IPS-15b (cell line): ENCODE measurements at regions not wholly inside any gene's neighbourhood (a gene's known extent, or its start where the extent isn't known, plus 50 kb on each side); places are given as distances from the start of the nearest gene placed in this dataset.

Experiments used
- H3K27me3 ChIP-seq: one replicate; pipeline ENCODE4 v1.6.1; 2013; ENCODE audit warnings: low read length; ENCODE audit not compliant: control insufficient read depth, insufficient read depth
- H3K36me3 ChIP-seq: one replicate; pipeline ENCODE4 v1.6.1; 2013; ENCODE audit warnings: low read length; ENCODE audit not compliant: control insufficient read depth, insufficient read depth
- H3K4me1 ChIP-seq: one replicate; pipeline ENCODE4 v1.6.1; 2013; ENCODE audit warnings: mild to moderate bottlenecking, low read length; ENCODE audit not compliant: control insufficient read depth, insufficient read depth
- H3K4me3 ChIP-seq: one replicate; pipeline ENCODE4 v1.5.1; 2013; ENCODE audit warnings: low read depth, low read length
- H3K9ac ChIP-seq: one replicate; pipeline ENCODE4 v1.6.1; 2013; ENCODE audit warnings: low read depth, mild to moderate bottlenecking, low read length
- H3K9me3 ChIP-seq: one replicate; pipeline ENCODE4 v1.6.1; 2013; ENCODE audit warnings: mild to moderate bottlenecking, low read length; ENCODE audit not compliant: control insufficient read depth, insufficient read depth

DNA sequence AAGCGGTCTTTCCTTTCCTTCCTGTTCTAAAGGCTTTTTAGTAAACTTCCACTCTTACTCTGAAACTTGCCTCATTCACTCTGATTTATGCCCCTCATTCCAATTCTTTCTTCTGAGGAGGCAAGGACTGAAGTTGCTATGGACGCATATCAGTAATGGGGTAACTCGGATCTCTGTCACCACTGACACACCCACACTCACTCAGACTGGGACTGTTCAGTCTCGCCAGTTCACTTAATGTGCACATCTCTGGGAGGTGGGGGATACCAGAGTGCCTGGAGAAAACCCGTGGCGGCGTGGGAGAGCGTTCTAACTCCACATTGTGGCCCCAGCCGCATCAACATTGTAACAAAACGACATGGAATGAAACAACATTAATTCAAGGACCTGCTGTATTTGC, 1139.3 kb upstream of the CELF2 start:
- Histone ChIP-seq H3K4me1 (no peaks in the 10 kb centered on the region), H3K9me3 (peaks cover 3% of the 10 kb centered on the region), H3K4me3 (no peak overlapping the region), H3K36me3 (no peaks in the 10 kb centered on the region), H3K9ac (no peak overlapping the region), H3K27me3 (no peaks in the 10 kb centered on the region)

GRCh38 chr10:9885761-9886160, 1131.9 kb upstream of the CELF2 start:
- no peak overlapping the region for H3K4me3 ChIP-seq
- H3K36me3 ChIP-seq, result no peaks in the 10 kb centered on the region
- H3K9ac ChIP-seq, result no peak overlapping the region
- no peaks in the 10 kb centered on the region for H3K27me3 ChIP-seq
- H3K4me1 ChIP-seq, result no peaks in the 10 kb centered on the region
- H3K9me3 ChIP-seq, result peaks cover 4% of the 10 kb centered on the region

DNA sequence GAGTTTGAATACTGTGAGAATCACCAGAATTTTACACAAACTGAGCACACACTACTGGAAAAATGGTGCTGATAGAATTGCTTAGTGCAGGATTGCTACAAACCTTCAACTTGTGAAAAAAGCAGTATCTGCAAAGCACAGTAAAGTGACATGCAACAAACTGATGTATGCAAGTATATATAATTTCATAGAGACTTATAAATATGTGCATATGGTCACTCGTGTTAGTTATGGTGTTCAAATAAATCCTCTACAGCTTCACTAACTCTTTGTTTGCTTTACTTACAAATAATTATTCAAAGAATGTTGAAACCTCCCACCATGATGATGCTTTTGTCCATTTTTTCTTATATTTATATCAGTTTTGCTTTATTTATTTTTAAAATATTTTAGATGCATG, 1130.9 kb upstream of the CELF2 start:
- Histone ChIP-seq H3K27me3 (no peaks in the 10 kb centered on the region), H3K4me1 (no peaks in the 10 kb centered on the region)

DNA sequence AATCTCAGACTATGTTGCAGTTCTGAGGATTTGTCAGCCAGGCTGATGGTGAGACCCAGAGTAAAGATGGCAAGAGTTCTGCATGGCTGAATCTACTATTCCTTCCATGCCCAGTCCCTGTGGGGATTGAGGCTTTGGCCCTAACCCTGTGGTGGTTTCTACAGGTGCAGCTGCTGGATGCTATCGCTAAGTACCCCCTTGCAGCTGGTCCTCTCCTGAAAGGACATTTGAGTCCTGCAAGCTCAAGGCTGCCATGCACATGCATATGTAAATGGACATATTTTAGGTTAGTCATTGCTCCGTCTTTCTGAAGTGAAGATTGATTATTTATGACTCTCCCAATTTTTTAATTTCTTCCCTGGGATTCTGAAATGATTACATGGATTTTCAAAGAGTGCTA, 1122.2 kb upstream of the CELF2 start:
- Histone ChIP-seq H3K9me3 (no peaks in the 10 kb centered on the region), H3K36me3 (no peaks in the 10 kb centered on the region), H3K4me1 (no peaks in the 10 kb centered on the region), H3K4me3 (no peak overlapping the region), H3K27me3 (no peaks in the 10 kb centered on the region), H3K9ac (no peak overlapping the region)

More for the DNA sequence above, 1130.9 kb upstream of the CELF2 start:
- no peak overlapping the region for H3K4me3 ChIP-seq
- no peaks in the 10 kb centered on the region for H3K36me3 ChIP-seq
- no peak overlapping the region for H3K9ac ChIP-seq
- H3K9me3 ChIP-seq, result peaks cover 4% of the 10 kb centered on the region

DNA sequence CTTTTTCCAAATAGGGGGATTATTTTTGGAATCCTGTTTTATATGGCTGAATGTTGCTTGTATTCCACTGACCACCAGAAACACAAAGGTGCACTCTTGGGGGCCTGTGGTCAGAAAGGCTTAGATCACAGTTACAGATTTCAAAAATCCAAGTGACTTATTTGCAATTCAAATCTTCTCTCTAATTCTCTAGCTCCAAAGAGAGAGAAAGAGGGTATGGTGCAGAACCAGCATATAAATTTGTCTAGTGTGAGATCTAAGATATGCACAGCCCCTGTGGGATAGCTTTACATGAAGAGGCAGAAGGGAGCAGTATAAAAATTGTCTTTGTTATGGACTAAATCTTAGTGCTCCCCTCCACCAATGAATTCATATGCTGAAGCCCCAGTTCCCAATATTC, 1121.7 kb upstream of the CELF2 start:
- H3K4me1 ChIP-seq, result no peaks in the 10 kb centered on the region
- no peaks in the 10 kb centered on the region for H3K27me3 ChIP-seq
- no peak overlapping the region for H3K4me3 ChIP-seq
- no peaks in the 10 kb centered on the region for H3K9me3 ChIP-seq
- H3K36me3 ChIP-seq, result no peaks in the 10 kb centered on the region
- H3K9ac ChIP-seq, result no peak overlapping the region

GRCh38 chr10:9898633-9899395, 1118.9 kb upstream of the CELF2 start:
- Histone ChIP-seq H3K4me1 (no peaks in the 10 kb centered on the region), H3K27me3 (no peaks in the 10 kb centered on the region), H3K36me3 (no peaks in the 10 kb centered on the region), H3K4me3 (no peak overlapping the region), H3K9ac (no peak overlapping the region), H3K9me3 (no peaks in the 10 kb centered on the region)

- Histone ChIP-seq H3K4me3 (no peak overlapping the region), H3K9me3 (no peaks in the 10 kb centered on the region), H3K36me3 (no peaks in the 10 kb centered on the region), H3K27me3 (no peaks in the 10 kb centered on the region), H3K4me1 (no peaks in the 10 kb centered on the region), H3K9ac (no peak overlapping the region)
These were observed 1116.9 kb upstream of the CELF2 start for GRCh38 chr10:9900751-9901150.

- no peaks in the 10 kb centered on the region for H3K27me3 ChIP-seq
- no peaks in the 10 kb centered on the region for H3K9me3 ChIP-seq
- H3K4me3 ChIP-seq, result no peak overlapping the region
- H3K36me3 ChIP-seq, result no peaks in the 10 kb centered on the region
- no peaks in the 10 kb centered on the region for H3K4me1 ChIP-seq
- H3K9ac ChIP-seq, result no peak overlapping the region
These were observed 1115.7 kb upstream of the CELF2 start for GRCh38 chr10:9901971-9902370.

DNA sequence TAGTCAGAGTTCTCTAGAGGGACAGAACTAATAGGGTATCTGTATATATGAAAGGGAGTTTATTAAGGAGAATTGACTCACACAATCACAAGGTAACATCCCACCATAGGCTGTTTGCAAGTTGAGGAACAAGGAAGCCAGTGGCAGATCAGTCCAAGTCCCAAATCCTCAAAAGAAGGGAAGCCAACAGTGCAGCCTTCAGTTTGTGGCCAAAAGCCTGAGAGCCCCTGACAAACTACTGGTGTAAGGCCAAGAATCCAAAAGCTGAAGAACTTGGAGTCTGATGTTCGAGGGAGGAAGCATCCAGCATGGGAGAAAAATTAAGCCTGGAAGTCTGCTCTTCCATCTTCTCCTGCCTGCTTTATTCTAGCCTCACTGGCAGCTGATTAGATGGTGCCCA, 1107.2 kb upstream of the CELF2 start:
- Histone ChIP-seq H3K4me3 (no peak overlapping the region), H3K27me3 (no peaks in the 10 kb centered on the region), H3K4me1 (no peaks in the 10 kb centered on the region), H3K9me3 (no peaks in the 10 kb centered on the region), H3K36me3 (no peaks in the 10 kb centered on the region), H3K9ac (no peak overlapping the region)

DNA sequence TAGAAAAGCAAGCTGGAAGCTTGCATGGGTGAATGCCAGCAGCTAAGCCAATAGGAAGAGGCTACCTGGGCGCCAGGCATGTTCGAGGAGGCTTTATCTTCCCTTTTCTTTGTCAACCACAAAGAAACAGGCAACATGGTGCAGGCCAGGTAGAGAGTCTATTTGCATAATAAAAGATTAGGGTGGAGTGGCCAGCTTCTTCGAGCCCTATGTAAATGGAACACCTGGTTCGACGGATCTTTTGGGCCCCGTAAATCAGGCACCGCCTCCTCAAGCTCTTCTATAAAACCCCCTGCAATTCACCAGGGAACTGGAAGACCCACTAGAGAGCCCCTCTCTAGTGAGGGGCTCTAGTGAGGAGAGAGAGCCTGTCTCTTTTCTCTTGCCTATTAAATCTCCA, 1106.2 kb upstream of the CELF2 start:
- H3K4me3 ChIP-seq, result no peak overlapping the region
- no peak overlapping the region for H3K9ac ChIP-seq
- H3K36me3 ChIP-seq, result no peaks in the 10 kb centered on the region
- H3K4me1 ChIP-seq, result no peaks in the 10 kb centered on the region
- no peaks in the 10 kb centered on the region for H3K9me3 ChIP-seq
- no peaks in the 10 kb centered on the region for H3K27me3 ChIP-seq

DNA sequence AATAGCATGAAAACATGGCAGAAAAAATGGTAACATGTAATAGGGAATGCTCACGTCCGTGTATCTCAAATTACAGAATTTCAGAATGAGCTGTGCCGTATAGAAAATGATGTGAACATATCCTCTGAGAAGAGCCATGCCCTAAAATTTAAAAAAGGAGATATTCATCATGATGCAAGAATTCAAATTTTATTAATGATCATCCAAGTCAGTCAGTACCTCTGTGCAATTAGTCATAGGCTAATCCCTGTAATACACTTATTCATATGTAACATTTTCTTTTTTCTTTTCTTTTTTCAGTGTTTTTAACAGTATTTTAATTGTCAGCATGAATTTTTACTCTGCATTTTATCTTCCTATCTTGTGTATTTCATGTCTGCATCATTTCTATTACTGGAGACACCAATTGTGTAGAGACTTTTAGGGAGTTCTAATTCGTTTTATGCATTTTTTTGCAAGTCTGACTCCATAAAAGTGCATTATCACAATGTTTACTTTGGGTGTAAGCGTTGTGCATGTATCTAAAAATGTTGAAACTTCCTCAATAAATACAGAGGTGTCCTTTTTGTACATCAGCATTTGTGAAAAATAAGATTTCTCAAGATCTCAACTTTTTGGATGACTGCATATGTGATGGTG, 1103.7 kb upstream of the CELF2 start:
- no peaks in the 10 kb centered on the region for H3K36me3 ChIP-seq
- no peaks in the 10 kb centered on the region for H3K9me3 ChIP-seq
- no peak overlapping the region for H3K4me3 ChIP-seq
- H3K4me1 ChIP-seq, result no peaks in the 10 kb centered on the region
- no peaks in the 10 kb centered on the region for H3K27me3 ChIP-seq
- no peak overlapping the region for H3K9ac ChIP-seq

- Histone ChIP-seq H3K9ac (no peak overlapping the region), H3K9me3 (no peaks in the 10 kb centered on the region), H3K4me1 (no peaks in the 10 kb centered on the region), H3K27me3 (no peaks in the 10 kb centered on the region), H3K36me3 (no peaks in the 10 kb centered on the region), H3K4me3 (no peak overlapping the region)
These were observed 1096.1 kb upstream of the CELF2 start for GRCh38 chr10:9921544-9921943.
